ENCODE measurements at regions not wholly inside any gene's neighbourhood (a gene's known extent, or its start where the extent isn't known, plus 50 kb on each side); places are given as distances from the start of the nearest gene placed in this dataset.

- TF ChIP-seq CTCF (IDR thresholded peaks at IDR 0.05) (no peak), POLR2A (IDR thresholded peaks at IDR 0.05) (no peak)
Observed at GRCh38 chr12:62128175-62128975, 131.8 kb upstream of the USP15 start.

All from right lobe of liver (tissue), 4 donors.